22Rv1 (cell line): ENCODE measurements at regions not wholly inside any gene's neighbourhood (a gene's known extent, or its start where the extent isn't known, plus 50 kb on each side); places are given as distances from the start of the nearest gene placed in this dataset.

ENCODE experiments used
- H3K27ac ChIP-seq: fragments of 450-650 bp; 2 replicates; pipeline ENCODE4 v1.5.1; 2017
- CTCF ChIP-seq: fragments of 450-650 bp; IDR thresholded peaks from 2 replicates; pipeline ENCODE4 v1.5.1; 2017; ENCODE audit warnings: mild to moderate bottlenecking
- ZFX ChIP-seq: fragments of 450-650 bp; IDR thresholded peaks from 2 replicates; pipeline ENCODE4 v1.6.1; 2017; ENCODE audit warnings: antibody characterized with exemption, borderline replicate concordance

GRCh38 chr11:97460091-97460490 lies 1070.3 kb downstream of the JRKL start:
- no peak overlapping the region for H3K27ac ChIP-seq
- TF ChIP-seq CTCF (no peak), ZFX (no peak)

GRCh38 chr11:97461044-97461880 lies 1071.4 kb downstream of the JRKL start:
- TF ChIP-seq CTCF = no peak
- no peak for TF ChIP-seq ZFX
- H3K27ac ChIP-seq = no peak overlapping the region

GRCh38 chr11:97461934-97462333 lies 1072.1 kb downstream of the JRKL start:
- H3K27ac ChIP-seq = no peak overlapping the region
- TF ChIP-seq ZFX (no peak), CTCF (no peak)

GRCh38 chr11:97463891-97464290 lies 1074.1 kb downstream of the JRKL start:
- no peak overlapping the region for H3K27ac ChIP-seq
- TF ChIP-seq CTCF = no peak
- TF ChIP-seq ZFX = no peak

- TF ChIP-seq ZFX = no peak
- no peak for TF ChIP-seq CTCF
- H3K27ac ChIP-seq = no peak overlapping the region
These were observed 1081.7 kb downstream of the JRKL start for GRCh38 chr11:97471480-97471879.

- H3K27ac ChIP-seq = no peak overlapping the region
- no peak for TF ChIP-seq CTCF
- TF ChIP-seq ZFX = no peak
These were observed 1097.6 kb downstream of the JRKL start for GRCh38 chr11:97487387-97487786.

GRCh38 chr11:97498891-97499290 lies 1109.1 kb downstream of the JRKL start:
- H3K27ac ChIP-seq = no peak overlapping the region
- no peak for TF ChIP-seq CTCF
- TF ChIP-seq ZFX = no peak
